ENCODE measurements at regions not wholly inside any gene's neighbourhood (a gene's known extent, or its start where the extent isn't known, plus 50 kb on each side); places are given as distances from the start of the nearest gene placed in this dataset.

DNA sequence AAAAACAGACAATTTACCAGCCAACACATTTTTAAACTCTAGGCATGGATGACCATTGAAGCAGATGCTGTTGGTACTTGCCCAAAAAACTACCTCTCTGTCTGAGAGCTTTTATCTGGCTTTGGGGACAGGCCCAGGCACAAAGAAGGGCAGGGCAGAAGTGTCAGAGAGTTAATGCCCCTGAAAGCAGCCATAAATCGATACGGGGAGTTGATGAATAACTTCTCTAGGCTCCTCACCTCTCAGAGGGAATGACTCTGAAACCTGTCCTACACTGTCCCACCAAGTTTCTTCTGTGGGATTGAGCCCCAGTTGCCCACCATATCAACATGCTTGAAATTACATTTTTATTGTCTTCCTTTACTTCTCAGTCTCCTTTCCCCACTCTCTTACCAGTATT lies 113.0 kb upstream of the DAAM1 start:
- no peak for DNase-seq

DNA sequence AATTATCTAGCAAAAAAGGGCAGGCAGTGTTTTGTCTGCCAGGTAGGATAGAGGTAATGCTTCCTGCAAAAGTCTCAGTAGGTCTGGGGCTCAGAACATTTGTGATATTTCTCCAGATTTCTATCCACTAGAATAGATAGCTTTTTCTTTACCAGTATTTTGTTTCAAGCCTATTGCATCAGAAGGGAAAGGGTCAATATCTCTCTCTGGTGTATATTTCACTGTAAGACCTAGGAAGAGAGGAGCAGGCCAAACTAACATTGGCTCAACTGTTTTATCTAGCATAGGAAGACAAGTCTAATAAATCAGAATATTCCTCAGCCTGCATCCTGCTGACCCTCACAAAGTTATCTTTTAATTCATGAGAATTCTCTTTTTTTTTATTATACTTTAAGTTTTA lies 106.7 kb upstream of the DAAM1 start:
- no peak for DNase-seq

DNA sequence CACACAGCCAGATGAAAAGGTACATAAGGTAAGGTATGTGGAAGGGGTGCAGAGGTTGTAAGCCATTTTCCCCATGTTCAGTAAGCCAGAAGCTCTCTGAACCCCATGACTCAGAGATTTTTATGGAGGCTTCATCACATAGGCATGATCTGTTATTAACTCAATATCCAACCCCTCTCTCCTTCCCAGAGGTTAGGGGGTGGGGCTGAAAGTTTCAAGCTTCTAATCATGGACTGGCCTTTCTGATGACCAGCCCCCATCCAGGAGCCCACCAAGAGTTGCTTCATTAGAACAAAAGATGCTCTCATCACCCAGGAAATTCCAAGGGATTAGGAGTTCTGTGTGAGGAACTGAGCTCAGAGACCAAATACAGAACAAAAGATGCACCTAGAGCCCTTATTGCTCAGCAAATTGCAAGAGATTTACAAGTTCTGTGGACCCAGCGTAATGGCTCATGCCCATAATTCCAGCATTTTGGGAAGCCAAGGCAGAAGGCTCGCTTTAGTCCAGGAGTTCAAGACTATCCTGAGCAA lies 103.2 kb upstream of the DAAM1 start:
- no peak for DNase-seq

DNA sequence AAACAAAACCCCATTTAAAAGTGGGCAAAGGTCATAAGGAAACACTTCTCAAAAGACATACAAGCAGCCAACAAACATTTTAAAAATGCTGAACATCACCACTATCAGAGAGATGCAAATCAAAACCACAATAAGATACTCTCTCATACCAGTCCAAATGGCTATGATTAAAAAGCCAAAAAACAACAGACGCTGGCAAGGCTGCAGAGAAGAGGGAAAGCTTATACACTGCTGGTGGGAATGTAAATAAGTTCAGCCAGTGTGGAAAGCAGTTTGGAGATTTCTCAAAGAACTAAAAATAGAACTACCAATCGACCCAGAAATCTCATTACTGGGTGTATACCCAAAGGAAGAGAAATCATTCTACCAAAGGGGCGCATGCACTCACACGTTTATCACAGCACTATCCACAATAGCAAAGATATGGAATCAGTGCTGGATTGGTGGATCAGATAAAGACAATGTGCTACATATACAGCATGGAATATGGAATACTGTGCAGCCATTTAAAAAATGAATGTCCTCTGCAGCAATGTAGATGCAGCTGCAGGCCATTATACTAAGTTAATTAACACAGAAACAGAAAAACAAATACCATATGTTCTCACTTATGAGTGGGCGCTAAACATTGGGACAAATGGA lies 102.1 kb upstream of the DAAM1 start:
- DNase-seq, result no peak

DNA sequence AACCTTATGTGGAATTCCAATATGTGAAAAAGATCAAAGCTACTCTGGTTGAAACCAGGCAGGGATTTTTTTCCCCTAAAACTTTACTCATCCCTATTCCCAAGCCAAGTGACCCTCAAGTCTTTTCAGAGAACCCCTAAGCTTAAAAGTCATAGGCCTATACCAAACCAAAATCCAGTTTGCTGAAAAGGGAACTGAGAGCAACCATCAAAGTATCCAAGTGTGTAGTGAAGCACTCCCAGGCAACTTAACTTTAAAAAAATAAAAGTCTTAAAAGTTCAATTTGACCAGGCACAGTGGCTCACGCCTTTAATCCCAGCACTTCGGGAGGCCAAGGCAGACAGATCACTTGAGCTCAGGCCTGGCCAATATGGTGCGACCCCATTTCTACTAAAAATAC lies 101.2 kb upstream of the DAAM1 start:
- no peak for DNase-seq

DNA sequence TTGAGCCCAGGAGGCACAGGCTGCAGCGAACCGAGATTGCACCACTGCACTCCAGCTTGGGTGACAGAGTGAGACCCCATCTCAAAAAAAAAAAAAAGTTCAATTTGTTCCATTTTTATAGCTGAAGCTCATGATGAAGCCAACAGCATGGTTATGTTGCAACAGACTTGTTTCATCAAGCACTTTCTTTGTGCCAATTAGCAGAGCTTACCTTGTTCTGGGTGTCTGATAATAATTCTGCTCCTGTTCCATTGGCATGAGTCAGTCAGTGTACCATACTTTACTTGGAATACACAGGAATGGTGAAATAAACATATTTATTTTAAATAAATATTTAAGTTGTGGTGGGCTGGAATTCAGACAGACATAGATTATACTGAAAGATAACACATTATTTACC lies 100.8 kb upstream of the DAAM1 start:
- no peak for DNase-seq

DNA sequence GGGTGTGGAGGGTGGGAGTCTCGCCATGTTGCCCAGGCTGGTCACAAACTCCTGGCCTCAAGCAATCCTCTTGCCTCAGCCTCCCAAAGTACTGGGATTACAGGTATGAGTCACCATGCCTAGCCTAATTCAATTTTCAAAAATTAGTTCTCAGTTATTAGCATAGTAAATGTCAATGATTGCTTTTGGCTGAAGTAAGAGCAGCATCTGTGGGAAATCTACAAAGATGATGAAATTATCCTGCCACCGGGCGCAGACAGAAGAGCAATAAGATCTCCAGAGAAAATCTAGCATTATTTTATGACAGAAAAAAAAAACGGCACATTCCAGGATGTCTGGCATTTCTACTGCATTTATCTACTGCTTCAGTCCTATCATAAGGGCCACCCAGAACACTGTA lies 97.9 kb upstream of the DAAM1 start:
- no peak for DNase-seq

DNA sequence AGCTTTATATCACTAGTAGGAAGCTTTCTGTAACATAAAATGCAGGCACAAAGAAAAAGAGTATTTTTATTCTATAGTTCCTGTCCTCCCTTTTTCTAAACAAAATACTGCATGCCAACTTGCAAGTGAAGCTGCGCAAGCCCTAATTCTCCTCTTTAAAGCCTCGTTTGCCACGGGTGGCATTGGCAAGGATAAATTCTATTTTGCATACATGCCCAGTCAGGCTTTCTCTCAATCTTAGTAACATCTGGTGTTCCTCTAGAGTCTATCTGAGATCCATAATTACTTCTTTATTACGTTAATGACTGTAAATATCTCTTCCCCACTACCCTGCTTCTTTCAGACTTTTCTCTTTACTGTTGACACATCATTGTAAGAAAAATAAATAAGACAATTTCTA lies 97.1 kb upstream of the DAAM1 start:
- DNase-seq, result no peak

DNA sequence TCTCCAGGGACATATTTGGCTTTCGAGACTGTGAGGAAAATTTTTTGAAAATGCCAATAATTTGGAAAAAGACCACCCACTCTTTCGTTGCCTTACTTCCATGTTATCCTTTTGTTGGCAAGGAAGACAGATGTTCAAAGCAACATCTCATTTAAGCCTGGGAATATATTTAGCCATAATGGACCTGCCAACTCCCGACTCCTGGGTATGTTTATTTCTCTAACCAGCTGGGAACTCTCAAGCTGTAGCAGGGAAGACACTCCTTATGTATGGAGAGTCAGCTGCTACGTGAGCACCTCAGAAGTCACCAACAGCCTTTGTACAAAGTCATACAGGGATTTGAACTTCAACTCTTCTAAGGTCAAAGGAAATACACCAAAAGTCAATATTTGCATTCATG lies 96.5 kb upstream of the DAAM1 start:
- DNase-seq, result no peak

DNA sequence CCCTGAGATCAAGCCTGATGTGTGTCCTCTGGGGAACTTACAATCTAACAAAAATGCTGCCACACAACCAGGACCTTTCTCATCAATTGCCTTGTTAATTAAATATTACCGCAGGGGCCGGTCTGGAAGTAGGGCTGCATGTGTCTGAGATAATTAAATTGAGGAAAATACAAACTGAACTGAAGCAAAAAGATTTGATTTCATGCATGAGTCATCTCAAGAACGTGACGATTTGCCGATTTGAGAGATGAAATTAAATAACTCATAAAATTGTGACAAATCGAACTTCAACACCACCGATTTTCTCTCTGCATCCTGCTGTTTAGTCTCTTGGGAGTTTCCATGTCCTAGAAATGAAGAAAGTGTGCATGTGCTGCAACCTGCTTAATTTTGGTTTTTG lies 94.6 kb upstream of the DAAM1 start:
- DNase-seq, result no peak

DNA sequence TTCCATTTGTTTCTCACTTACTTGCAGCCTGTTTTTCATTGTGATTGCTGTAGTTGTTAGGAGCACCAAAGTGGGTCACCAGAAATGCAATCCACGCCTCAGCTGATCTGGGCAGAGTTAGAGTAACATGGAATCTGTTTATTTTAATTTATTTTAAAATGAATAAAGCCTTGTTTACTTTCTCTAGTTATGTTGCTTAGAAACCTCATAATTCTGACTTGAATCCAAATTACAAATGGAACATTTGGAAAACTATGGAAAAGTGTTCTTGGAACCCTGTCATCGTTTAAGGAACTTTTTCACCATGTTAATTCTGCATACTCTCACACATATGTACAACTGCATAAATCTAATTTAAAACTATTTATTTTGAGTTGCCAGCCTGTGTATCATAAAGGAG lies 92.2 kb upstream of the DAAM1 start:
- no peak for DNase-seq

DNA sequence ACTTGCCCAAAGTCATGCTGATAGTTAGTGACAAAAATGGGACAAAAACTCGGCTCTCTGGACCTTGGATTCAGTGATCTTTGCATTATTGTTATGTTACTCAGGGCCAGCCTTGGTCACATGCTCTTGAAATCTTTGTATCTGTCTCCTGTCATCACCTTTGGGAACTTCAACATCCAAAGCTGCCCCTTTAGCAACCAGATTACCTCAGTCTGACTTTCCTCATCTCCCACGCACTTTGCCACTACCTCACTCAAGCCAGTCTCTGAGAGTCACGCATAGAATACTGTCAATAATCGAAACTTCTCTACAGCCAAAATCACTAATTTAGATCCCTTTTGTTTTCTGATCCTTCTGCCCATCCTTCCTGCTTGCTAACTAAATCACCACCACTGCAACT lies 90.8 kb upstream of the DAAM1 start:
- no peak for DNase-seq

DNA sequence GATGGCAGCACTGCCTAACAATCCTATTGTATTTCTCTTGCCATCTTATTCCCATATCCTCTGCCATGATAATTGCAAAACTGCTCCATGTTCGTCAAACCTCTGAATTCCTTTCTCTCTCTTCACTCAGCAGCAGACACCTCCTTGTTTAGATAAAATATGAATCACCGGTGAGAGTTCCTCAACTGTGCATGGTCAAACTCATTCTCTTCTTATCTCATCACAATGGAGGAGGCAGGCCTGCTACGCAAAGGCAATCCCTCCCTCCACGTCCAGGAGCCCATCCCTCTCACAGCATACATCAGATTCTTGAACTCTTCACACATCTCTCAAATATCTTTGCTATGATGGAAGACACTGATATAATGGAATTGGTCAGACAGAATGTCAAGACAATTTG lies 90.1 kb upstream of the DAAM1 start:
- DNase-seq, result no peak

DNA sequence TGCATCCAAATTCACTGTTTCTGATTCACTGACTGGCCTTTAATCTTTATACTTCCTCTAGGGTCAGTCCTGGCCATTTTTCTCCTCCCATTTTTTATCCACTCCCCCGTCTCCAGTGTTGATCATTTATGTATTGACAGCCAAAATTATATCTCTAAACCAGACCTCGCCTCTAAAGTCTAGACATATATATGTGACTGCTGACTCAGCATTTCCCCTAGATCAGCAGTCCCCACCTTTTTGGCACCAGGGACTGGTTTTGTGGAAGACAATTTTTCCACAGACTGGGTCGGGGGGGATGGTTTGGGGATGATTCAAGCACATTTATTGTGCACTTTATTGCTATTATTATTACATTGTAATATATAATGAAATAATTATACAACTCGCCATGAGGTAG lies 88.3 kb upstream of the DAAM1 start:
- no peak for DNase-seq

DNA sequence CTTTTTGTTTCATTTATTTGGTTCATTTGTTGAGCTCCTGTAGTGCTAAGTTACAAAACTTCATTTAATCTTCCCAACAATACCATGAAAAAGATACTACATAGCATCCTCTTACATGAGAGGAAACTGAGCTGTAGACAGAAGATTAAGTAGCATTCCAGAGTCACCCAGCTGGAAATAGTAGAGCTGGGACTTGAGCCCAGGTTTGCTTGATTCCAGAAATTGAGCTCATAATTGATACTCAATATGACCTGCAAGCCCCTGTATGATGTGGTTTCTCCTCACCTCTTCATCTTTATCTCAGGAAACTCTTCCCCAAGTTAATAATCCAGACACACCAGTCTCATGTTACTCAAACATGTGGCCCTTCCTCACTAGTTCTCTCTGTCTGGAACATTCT lies 87.0 kb upstream of the DAAM1 start:
- DNase-seq, result no peak

DNA sequence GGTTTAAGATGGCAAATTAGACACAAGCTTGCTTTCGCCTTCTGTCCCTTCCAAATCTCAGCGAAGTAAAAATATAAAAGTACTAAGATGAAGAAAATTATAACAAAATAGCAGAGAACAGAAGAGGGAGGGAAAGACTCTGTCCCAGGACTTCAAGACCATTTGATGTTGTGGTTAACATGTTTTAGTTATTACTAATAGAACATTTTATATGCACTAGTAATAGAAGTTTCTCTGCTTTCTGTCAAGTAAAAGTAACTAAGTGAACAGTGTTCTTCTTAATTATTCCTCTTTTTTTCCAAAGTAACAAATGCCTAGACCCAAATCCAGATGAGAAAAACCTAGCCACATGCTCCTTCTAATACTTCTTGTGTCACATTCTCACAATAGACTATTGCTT lies 85.1 kb upstream of the DAAM1 start:
- DNase-seq, result no peak

DNA sequence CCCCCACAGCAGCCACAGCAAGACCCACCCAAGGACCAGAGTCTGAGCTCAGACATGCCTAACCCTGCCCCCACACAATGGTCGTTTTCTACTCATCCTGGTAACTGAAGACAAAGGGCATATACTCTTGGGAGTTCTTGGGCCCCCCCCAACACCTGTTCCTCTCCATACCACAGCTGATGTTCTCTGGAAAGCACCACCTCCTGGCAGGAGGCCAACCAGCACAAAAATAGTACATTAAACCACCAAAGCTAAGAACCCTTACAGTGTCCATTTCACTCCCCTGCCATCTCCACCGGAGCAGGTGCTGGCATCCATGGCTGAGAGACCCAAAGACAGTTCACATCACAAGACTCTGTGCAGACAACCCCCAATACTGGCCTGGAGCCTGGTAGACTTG lies 80.6 kb upstream of the DAAM1 start:
- no peak for DNase-seq

DNA sequence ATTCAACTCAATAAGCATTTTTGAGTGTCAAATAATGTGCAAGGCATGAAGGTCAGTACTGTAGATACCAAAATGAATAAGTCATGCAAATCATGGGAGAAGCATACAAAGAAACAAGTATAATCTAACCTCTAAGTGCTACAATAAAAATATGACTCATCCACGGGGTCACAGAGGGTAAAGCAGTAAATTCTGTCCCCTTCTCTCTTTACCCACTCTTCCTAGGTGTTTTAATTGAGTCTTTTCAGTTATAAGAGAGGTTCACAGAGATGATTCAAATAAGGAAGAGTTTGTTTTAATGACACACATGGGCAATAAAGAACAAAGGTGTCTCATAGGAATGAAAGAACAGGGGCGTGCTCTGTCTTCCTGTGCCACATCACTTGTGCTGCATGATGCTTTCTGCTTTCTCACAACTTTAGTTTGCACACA lies 71.5 kb upstream of the DAAM1 start:
- no peak for DNase-seq

DNA sequence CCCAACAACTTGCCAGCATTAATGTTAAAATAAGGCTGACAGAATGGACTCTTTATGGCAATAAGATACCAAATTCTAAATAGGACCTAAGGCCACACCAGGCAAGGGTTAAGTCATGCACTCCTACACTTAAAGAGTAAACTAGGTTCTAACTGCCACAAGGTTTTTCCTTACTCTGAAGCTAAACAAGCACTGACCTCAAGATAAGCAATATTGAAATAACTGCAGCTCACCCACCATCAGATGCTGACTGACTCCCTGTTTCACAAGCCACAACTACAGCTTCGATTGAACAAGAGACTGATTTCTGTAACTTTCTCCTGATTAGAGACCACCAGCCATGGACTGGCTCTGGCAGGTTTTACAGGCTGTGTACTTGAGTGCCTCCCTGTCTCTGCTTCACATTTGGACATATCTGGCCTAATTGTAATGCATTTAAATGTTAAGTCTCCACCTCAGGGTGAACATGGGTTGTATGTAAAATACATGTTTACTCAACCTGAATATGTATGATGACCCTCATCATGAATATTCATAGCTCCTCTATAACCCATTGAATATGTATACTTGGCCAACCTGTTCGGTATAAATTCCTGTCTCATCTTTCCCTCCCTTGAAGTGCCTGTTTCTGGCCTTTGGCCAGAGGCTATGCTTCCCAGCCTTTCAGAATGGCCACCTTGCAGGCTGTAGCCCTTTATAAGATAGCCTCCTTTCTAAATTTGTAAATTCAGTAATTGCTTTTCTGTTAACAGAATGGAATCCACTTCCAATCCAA lies 70.5 kb upstream of the DAAM1 start:
- no peak for DNase-seq

DNA sequence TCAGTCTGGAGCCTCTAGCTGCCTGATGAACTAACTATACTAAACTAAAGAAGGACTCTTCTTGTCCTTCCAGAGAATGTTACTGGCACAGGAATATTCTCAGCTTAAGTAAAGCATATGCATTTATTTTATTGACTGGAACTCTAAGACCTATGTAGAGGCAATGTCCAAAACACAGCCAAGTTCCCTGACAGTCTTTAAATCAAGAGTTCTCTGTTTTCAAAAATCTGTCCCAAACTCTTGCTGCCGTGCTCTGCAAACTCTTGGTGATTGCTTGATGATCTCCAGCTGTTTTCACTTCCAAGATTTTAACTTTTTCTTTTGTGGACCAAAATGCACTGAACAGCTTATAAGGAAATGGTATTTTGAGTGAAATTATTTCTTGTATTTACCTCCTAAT lies 67.5 kb upstream of the DAAM1 start:
- DNase-seq, result no peak

DNA sequence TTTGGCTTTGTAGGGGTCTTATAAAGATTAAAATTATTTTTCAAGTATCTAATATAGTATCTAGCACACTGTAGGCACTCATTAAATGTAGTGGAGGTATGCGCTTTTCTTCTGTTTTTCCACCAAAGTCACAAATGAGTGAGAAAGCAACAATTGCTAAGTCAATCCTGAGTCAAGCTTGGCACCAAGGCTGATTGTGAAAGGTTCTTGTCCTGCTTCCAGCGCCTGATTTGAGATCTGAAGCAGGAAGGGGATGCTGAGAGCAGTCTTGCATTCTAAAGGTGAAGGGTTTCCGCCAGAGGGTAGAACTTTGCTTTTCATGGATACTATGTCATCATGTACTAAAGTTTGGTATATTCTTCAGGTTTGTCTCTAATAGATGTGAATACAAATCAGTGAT lies 64.9 kb upstream of the DAAM1 start:
- no peak for DNase-seq

DNA sequence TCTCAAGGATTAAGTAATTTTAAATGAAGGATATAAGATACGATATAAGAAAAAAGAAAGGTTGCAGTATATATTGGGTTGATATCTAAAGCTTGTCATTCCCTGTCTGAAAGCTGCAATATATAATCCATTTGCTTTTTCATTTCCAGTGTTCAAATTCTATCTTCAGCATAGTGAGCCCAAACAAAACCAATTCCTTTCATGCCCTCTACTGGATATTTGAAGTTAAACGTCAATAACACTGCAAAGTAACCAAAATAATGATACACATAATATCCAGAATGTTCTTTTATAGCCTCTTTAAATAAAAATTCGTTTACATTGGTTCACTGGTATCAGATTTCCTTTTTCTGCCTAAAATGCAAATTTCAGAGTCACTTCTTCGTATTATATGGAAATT lies 64.5 kb upstream of the DAAM1 start:
- no peak for DNase-seq

DNA sequence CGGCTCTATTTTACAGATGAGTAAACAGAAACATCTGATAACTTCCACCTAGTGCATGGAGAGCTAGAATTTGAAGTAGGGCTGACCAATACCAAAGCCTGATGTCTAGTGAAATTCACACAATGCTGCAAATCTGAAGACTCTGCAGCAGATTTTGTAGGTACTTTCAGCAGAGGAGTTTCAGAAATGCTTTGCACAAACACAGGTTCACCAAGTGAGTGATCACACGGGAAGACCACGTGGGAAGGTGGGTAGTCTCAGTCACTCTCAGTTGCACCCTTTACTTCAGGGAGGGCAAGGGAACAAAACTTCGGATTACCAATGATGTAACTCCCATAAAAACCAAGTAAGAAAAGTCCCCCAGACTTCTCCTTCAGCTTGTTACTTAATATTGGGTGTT lies 63.3 kb upstream of the DAAM1 start:
- DNase-seq, result no peak

DNA sequence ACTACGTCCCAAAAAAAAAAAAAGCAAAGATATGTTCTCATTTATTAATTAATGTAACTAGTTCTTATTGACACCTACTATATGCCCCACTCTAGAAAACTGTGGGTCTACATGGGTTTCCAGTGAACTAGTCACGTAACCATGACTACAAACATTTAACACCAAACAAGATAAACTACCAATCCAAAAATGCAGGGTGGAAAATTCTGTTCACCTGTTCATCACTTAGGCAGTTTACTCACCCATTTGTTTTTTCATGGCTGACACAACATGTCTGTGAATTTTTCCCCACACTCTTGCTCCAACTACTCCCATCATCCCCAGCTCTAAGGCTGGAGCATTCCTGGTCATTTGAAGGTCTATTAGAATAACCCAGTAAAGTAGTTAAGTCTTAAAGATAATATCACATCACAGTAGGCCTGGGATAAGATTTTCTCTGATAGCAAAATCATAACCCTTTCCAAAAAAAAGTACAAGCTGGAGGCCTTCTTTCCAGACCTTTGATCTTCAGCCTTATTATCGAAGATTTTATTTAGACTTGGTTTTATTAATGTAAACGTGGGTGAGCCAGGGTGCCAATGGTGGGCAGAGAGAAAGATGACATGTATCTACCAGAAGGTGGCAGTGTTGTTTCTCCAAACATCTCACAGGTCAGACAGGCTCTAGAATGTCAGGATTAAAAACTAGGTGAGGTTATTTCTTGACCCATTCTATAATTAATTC lies 61.6 kb upstream of the DAAM1 start:
- DNase-seq, result no peak

All from activated naive CD4-positive, alpha-beta T cell (primary cell).